C4-2B (cell line): ENCODE measurements at regions not wholly inside any gene's neighbourhood (a gene's known extent, or its start where the extent isn't known, plus 50 kb on each side); places are given as distances from the start of the nearest gene placed in this dataset.

Source experiments
- H3K27ac ChIP-seq: fragments of 450-650 bp; 2 replicates; pipeline ENCODE4 v1.5.1; 2017
- ZFX ChIP-seq: fragments of 450-650 bp; IDR thresholded peaks from 2 replicates; pipeline ENCODE4 v1.6.1; 2017
- TF ChIP-seq, protein P1 (sequence below): fragments of 450-650 bp; conservative IDR thresholded peaks from 2 replicates; pipeline ENCODE4 v1.5.1; 2017; ENCODE audit warnings: mild to moderate bottlenecking

DNA sequence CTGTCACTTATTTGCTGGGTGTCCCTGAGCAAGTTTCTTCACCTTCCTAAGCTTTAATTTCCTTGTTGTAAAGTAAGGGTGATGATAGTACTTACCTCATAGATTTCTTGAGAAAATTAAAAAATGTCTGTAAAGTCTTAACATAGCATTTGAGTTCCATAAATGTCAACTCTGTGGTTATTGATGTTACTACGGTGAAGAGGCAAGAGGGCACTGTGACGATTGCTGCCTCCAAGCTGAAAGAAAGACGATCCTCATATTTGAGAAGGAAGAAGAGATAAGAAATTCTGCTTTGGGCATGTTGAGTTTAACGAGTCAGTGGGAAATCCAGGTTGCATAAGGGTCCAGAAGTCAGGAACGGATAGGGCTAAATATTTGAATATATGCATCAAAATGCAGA, 240.8 kb upstream of the ZPLD1 start:
- TF ChIP-seq, protein P1, sequence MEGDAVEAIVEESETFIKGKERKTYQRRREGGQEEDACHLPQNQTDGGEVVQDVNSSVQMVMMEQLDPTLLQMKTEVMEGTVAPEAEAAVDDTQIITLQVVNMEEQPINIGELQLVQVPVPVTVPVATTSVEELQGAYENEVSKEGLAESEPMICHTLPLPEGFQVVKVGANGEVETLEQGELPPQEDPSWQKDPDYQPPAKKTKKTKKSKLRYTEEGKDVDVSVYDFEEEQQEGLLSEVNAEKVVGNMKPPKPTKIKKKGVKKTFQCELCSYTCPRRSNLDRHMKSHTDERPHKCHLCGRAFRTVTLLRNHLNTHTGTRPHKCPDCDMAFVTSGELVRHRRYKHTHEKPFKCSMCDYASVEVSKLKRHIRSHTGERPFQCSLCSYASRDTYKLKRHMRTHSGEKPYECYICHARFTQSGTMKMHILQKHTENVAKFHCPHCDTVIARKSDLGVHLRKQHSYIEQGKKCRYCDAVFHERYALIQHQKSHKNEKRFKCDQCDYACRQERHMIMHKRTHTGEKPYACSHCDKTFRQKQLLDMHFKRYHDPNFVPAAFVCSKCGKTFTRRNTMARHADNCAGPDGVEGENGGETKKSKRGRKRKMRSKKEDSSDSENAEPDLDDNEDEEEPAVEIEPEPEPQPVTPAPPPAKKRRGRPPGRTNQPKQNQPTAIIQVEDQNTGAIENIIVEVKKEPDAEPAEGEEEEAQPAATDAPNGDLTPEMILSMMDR, result no peak
- TF ChIP-seq ZFX, result no peak
- no peak overlapping the region for H3K27ac ChIP-seq

- TF ChIP-seq ZFX, result no peak
- TF ChIP-seq, protein P1, result no peak
These were observed 240.1 kb upstream of the ZPLD1 start for GRCh38 chr3:102194760-102195159.

DNA sequence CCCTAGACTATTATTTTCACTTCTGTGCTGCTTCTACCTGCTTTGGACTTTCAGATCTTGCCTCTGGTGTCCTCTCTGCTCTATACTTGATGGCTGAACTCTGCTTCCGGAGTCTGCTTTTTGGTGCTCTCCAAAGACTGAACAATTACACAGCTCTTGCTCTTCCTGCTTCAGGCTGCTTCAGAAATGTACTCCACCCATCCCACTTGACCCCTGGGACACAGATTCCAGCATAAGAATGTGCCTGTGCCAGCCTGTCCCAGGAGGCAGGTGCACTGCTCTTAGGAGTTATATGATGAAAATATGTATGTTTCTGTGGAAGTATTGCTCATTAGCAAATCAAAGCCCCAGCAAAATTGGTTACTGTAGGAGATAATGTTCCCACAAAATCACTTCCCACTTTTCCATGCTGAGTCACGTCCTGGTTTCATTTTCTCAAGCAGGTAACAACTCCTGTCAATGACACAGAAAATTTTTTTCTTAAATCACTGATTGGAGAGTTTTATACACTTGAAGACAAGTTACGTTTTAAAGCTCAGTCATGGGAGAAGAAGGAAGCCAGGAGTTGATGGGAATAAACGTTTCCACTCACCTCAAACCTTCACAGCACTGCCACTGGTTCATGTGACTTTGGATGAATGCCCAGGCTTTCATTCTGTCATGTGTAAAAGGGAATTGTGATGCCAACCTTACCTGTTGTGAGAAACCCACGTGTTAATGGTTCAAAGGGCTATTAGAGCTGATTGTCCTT, 239.4 kb upstream of the ZPLD1 start:
- TF ChIP-seq ZFX, result no peak
- TF ChIP-seq, protein P1, result no peak

More at GRCh38 chr3:102194760-102195159, 240.1 kb upstream of the ZPLD1 start:
- H3K27ac ChIP-seq, result no peak overlapping the region

GRCh38 chr3:102200126-102200525, 234.7 kb upstream of the ZPLD1 start:
- H3K27ac ChIP-seq, result no peak overlapping the region
- TF ChIP-seq, protein P1, result no peak
- TF ChIP-seq ZFX, result no peak

More for the DNA sequence above, 239.4 kb upstream of the ZPLD1 start:
- H3K27ac ChIP-seq, result no peak overlapping the region

DNA sequence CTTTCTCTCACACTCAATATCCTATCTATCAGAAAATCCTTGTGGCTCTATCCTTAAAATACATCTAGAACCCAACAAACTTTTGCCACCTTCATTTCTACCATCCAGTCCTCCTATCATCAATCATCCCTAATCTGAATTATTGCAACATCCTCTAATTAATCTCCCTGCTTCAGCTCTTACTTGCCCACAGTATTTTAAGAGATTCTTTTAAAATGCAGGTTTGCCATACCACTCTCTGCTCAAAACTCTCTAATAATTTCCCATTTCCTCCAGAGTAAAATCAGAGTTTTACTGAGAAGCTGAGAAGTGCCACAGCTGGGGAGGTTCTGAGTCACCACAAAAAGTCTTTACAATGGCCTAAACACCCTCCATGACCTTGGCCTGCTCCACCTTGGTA, 234.3 kb upstream of the ZPLD1 start:
- TF ChIP-seq ZFX, result no peak
- TF ChIP-seq, protein P1, result no peak

DNA sequence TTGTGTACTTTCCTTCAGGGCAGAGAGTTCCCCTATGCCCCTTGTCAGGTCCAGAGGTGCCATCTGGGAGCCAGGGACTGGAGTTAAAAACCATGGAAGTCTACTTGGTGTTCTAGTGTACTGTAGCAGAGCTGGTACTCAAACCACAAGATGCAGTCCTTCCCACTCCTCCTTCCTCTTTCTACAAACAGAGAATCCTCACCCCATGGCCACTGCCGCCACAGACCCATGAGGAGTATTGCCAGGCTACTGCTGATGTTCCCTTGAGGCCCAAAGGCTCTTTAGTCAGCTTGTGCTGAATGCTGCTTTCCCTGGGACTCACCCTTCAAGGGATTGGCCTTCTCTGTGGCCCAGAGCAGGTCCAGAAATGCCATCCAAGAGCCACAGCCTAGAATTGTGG, 229.2 kb upstream of the ZPLD1 start:
- TF ChIP-seq ZFX, result no peak
- TF ChIP-seq, protein P1, result no peak
- no peak overlapping the region for H3K27ac ChIP-seq

More for the DNA sequence above, 234.3 kb upstream of the ZPLD1 start:
- H3K27ac ChIP-seq, result no peak overlapping the region

GRCh38 chr3:102206511-102207031, 228.2 kb upstream of the ZPLD1 start:
- H3K27ac ChIP-seq, result no peak overlapping the region
- TF ChIP-seq, protein P1, result no peak
- TF ChIP-seq ZFX, result no peak
